DMS53 treated with DMSO at 0.1 percent for 48 hours (cell line): ENCODE measurements at regions not wholly inside any gene's neighbourhood (a gene's known extent, or its start where the extent isn't known, plus 50 kb on each side); places are given as distances from the start of the nearest gene placed in this dataset.

Experiments
- DNase-seq: peaks from one replicate; lab custom pipeline; 2025; ENCODE audit not compliant: unreplicated experiment; lab: John Stamatoyannopoulos, UW

DNA sequence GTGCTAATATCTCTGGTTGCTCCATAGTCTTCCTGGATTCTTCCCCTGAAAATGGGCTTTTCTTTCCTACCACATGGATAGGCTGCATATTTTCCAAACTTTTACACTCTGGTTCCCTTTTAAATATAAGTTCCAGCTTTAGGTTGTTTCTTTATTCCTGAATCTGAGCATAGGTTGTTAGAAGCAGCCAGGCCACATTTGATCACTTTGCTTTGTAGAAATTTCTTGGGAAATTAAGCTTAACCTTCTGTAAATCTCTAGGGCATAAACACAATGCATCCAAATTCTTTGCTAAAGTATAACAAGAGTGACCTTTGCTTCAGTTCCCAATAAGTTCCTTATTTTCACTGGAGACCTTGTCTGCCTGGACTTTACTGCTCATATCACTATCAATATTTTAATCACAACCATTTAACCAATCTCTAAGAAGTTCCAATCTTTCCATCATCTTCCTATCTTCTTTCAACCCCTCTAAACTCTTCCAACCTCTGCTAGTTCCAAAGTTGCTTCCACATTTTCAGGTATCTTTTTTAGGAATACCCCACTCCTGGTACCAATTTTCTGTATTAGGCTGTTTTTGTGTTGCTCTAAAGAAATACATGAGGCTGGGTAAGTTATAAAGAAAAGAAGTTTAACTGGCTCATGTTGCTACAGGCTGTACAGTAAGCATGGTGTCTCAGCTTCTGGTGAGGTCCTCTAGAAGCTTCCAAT, 389.6 kb upstream of the HS6ST1 start:
- DNase-seq: no peak

DNA sequence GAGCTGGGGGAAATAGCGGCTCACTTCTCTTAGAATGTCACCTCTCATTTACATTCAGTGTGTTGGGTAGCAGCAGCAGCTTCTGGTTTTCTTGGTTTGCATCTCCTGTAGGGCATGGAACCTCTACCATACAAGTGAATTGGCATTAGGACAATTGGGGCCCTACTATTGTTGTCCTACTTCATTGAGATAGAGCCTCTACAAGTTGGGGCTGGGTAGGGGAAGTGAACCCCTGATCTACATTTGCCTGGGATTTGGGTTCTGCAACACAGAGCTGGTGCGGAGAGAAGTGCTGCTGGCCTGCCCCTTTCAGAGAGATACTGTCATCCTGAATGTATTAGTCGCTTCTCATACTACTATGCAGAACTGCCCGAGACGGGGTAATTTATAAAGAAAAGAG, 391.6 kb upstream of the HS6ST1 start:
- DNase-seq: no peak

DNA sequence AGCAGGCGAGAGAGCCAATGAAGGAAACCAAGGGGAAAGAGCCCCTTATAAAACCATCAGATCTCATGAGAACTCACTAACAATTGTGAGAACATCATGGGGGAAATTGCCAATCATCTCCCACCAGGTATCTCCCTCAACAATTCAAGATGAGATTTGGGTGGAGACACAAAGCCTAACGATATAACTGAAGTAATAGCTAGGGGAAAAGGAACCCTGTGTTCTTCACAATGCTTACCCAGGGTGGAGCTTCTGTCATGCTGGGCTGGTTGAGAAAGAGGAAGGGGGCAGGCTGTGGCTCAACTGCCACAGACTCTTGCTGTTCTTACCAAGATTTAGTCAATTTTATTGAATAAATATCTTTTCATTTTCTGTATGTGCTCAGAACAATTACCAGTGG, 392.1 kb upstream of the HS6ST1 start:
- DNase-seq: no peak

DNA sequence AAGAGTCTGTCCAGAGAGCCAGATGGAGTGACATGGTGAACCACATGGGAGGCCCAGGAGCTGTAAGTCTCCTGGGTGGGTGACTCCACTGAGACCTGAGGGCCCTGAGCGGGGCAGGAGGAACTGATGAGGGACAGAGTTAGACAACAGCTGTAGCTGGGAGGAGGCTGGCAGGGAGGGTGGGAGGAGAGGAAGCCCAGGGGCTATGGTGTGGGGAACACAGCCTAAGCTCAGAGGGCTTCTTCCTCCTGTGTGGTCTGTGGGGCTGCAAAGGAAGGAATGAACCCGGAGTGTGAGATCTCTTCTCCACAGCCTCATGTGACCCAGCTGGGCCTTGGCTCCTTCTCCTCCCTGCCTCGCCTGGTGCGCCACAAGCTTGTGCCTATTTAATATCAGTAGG, 395.6 kb upstream of the HS6ST1 start:
- no peak for DNase-seq

DNA sequence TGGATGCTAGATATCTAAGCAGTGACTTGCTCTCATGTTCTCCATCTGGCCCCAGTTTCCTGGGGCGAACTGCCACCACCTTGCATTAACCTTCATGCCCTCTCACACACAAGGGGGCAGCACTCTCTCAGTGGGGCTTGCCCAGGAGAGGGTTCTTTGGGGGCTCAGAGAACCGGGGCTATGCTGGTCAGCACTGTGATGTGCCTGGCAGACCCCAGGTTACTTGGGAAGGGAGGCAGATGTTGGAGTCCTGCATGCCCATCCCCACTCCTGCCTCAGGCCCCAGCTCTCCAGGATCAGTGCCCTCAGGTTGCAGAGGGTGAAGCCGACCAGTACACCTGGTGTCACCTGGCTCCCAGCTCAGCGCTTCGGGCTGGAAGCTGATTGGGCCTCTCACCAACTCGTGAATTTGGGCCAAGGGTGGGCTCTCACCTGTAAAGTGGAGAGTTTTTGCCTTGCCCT, 396.2 kb upstream of the HS6ST1 start:
- DNase-seq: no peak

DNA sequence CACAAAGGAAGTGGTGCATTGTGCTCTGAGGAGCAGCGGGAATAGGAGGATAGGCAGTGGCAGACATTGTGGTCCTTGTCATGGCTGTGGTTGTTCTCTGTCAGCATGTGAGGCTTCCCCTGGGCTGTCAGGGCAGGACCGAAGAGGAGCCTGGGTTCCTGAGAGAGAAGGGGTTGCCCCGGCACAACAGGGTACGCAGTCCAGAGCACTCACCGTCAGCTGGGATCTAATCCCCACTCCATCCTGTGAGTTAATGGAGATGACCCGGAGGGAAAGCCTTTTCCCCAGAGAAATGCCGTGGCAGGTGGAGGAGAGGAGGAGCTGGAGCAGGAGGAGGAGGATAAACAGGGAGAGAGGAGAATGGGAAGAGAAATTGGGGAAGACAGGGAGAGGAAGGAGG, 396.7 kb upstream of the HS6ST1 start:
- DNase-seq: no peak

DNA sequence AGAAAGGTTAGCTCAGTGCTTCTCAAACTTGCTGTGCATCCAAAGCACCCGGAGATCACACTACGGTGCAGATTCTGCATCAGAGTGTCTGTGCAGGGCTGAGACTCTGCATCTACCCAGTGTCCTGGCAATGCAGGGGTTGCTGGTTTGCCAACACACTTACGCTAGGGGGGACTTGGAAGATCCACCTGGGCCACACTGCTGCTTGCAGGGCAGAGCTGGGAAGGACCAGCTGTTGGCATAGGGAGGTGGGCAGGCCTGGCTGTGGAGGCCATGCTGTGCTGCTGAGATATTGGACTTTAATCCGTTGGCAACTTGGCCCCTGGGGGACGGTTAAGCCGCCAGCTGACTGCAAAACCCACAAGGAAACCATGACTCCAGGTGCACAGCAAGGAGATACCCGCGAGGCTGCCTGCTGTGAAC, 397.6 kb upstream of the HS6ST1 start:
- no peak for DNase-seq

DNA sequence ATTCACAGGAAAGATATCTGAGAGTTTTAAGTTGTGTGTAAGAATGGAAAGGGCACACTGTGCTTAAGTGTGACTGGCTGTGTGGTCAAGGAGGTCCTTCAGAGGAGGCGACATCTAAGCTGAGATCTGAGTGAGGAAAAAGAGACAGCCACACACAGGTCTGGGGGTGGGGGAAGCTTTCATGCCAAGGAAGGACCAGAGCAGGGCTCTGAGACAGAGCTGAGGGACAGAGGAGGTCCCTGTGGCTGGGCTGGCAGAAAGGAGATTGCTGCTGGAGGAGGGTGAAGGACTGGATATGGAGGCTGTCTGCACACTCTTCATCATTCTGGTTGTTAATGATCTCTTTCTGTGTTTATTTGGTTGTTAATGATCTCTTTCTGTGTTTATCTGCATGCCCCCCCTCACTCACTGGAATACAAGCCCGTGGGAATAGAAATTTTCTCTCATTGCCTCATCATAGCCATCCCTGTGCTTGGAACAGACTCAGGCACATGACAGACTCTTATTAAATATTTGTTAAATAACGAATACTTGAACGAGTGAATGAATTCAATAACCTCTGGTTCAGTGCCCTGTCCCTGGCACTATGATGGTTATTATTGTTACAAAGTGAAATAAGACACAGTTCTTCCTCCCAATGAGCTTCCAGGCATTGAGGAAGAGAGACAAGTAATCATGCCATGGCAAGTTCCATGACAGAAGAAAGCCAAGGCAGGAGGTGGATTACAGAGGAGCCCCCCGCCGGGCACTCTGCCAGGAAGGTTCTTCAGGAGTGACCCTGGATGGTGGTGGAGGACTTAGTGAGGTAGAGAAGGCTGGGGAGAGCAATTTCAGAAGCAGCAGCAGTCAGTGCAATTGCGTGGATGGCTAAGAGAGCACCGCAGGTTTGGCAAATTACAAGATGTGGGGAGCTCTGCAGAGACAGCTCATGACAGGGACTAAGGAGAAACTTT, 399.4 kb upstream of the HS6ST1 start:
- no peak for DNase-seq

DNA sequence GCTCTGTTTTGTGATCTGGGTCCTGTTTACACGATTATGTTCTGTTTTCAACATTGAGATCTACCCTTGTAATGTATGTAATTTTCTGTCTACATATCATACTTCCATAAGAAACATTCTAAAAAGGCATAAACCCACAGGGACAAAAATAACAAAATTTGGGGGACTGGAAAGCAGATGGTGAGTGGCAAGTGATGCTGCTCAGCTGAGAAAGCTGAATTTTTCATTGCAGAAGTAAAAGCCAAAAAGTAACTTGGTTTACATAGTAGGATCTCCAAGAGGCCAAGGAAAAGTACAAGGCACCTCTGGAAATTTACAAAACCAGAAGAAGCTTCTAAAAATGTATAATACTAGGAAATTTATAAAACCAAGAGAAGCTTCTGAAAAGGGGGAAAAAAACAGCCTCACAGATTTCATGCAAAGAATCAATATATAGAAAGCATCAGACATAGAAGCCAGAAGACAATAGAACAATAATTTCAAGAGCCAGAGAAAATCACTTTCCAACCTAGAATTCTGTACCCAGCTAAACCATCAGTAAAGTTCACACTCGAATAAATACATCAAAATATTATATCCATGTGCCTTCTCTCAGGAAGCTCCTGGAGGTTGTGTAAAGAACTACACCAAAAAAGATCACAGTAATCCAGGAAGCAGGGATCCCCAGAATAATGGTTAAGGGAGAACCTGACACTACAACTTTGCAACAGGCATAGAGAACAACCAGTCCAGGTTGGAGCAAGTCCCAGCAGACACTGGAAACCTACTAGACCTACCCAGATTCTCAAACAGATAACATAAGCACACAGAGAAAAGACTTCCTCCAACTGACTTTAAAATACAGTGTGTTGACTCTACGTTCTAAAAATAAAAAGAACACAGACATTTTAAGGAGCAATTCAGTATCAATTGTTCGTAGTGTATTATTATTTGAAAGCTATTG, 401.7 kb upstream of the HS6ST1 start:
- DNase-seq: no peak

DNA sequence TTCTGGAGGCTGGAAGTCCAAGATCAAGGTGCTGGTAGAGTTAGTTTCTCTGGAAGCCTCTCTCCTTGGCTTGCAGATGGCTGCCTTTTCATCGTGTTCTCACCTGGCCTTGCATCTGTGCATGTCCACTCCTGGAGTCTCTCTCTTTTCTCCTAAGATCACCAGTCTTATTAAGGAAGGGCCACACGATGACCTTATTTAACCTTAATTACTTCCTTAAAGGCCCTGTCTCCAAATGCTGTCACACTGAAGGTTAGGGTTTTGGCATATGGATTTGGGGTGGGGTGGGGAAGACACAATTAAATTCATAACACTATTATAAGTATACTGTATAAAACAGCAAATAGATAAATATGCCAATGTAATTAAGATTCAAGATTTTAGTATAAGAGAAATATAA, 402.4 kb upstream of the HS6ST1 start:
- no peak for DNase-seq

DNA sequence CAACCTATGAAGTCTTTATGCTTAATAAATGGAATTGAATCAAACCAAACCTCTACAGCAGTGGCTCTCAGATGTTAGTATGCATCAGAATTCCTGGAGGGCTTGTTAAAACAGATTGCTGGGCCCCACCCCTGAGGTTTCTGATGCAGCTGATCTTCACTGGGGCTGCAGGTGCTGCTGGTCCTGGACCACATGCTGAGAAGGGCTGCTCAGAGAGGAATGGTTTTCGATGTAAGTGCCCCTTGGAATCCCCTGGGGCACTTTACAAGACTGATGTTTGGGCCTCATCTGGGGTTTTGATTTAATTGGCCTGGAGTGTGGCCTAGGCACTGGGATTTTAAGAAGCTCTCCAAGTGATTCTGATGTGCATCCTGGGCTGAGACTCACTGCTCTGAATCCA, 403.8 kb upstream of the HS6ST1 start:
- DNase-seq: no peak

DNA sequence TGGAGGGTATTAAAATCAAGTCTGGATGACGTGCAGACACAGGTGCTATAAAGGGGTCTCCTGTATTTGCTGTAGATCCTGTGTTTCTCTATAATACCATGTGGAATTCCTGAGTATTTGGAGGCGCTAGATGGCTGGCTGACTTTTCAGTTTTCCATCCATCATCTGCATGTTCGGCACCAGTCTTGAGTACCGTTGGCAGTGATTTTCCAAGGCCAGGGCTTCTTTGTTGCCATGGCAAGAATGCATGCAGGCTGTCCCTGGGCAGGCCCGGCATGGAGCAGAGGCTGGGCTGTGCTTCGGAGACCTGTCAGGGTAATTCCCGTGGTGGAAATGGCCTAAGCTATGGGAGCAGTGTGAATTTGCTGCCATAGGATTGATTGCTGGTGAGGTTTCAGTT, 405.9 kb upstream of the HS6ST1 start:
- no peak for DNase-seq

DNA sequence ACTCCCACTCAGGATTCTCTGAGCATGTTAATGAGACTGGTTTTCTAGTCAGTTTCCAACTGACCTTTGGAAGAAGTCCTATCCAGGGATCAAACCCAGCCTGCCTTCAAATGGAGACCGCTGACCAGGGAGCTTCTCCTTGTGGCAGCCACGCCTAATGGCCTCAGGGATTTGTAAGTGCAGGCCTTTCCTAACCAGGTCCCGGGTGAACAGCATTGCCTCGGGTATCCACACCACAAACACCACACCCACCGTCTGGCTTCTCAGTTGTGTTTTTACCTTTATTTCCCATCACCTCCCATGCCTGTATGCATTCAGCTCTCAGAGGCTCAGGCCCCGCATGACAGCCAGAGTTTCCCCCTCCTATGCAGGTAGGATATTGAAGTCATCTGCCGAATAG, 406.3 kb upstream of the HS6ST1 start:
- no peak for DNase-seq

DNA sequence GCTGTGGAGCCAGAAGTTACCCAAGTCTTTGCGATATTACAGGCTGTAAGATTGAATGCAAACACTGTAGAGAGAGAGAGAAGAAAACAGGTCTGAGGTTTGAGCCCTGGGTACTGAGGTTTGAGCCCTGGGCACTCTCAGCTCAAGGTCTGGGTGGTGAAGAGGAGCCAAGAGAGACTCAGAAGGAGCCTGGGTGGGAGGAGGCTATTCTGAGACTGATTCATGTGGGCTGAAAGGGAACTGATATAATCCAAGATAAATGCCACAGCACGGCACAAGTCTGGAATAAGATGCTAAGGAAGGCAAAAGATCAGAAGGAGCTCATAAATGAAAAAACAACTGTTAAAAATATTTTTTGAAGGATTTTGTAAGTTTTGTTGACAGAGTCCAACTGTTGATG, 407.6 kb upstream of the HS6ST1 start:
- DNase-seq: no peak

DNA sequence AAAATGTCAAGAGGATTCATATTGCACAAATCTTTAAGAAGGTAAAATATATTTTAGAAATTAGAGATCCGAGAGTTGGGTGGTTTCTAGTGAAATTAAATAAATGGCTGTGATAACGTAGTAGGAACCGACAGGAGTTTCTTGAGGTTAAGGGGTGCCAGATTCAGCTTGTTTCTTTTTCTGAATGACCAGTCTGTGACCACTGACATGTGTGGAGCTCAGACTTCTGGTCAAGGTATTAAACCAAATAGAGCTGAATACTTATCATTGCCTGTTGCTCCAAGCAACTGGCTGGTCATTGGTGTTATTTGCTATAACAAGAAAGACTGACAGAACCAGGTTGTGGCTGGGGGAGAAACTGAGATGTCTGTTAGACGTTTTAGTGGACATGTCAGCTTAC, 408.2 kb upstream of the HS6ST1 start:
- no peak for DNase-seq

DNA sequence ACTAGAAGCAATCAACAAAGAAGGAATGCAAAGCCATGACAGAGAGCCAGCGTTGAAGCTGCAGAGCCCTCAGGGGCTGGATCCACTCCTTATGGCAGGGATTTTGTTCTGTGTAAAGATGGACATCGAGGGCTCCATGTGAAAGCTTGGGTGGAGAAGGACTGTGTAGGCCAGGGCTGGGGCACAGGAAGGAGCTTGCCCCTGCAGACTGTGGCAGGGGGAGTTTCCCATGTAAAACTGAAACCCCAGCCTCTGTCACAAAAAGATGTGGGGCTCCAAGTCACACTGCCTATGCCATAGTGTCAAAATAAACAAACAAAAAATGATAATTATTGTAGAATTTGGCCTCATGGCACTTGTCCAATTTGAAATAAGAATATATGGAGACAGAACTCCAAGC, 408.7 kb upstream of the HS6ST1 start:
- no peak for DNase-seq

DNA sequence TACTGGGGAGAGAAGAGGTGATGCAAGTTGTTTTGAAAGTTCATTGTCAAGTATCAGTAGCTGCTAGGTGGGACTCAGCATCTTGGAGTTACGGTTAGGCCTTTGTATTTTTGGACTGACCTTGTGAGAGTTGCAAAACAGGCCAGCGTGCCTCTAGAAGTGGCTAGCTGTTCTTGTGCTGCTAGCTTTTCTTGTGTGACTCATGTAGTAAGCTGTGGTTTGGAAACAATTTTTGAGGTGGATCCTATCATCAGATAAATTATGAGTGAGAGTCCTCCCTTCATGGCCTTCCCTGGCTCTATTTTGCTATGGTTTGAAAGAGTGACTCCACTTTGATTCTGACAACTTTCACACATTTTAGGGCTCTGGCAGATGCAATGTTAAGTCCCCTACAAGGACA, 409.2 kb upstream of the HS6ST1 start:
- DNase-seq: no peak

DNA sequence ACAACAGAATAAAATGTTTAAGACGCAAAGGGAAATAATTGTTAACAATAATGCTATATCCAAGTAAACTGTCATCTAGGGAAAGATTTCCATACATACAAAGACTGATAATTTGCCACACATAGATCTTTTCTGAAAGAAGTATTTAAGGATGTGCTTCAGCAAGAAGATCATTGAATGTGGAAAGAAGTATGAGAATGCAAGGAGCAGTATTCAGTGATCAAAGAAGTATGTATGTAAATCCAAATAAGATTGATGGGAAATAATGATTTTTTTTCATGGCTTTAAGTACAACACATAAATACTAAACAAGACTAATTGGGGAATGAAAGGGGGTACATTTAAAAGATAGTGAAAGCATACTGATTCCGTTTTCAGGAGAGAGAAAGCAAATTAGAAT, 410.4 kb upstream of the HS6ST1 start:
- DNase-seq: no peak

DNA sequence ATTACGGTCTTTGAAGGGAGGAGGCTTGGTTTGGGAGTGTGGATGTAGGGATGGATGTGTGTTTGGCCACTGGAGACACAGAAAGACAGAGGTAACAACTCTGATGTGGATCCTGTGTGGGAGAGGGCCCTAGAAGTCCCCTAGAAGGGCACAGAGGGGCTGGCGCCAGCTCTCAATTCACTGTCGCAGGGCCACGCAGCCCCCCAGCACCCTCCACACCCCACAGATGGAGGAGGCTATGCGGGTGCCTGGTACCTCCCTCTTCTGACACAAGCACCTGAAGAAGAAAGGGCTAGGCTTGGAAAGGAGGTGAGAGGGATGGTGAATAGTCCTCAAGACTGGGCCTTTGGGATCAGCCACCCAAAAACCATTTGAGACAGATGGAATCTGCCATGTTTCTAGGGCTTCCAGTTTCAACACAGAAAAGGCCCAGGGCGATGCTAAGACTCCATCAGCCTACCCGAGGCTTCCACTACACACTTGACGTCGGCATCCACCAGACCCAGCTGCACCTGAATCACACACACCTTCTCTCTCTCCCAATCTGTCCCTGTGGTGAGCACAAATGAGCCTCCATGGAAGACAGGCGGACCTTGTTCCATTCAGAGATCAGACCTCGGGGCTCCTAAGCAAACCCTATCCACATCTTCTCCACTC, 413.5 kb upstream of the HS6ST1 start:
- no peak for DNase-seq

DNA sequence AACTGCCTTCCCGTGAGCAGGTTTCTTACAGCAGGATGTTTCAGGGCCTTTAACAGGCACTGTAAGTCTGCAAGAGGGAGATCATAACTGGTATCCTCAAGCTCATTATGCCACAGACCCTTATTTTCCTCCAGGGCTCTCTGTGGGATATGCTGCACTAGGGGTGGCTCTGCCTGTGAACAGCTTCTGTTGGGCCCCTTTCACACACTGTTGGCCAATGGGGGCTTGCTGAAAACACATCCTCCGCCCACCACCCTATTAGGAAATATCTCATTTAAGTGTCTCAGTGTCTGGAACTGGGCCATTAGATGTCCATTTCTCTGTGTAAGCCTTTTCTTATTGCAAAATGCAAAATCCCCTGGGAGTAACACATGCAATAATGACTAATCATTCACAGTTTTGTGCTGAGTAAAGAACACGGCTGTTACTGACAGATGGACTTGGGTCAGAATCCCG, 414.3 kb upstream of the HS6ST1 start:
- DNase-seq: no peak

DNA sequence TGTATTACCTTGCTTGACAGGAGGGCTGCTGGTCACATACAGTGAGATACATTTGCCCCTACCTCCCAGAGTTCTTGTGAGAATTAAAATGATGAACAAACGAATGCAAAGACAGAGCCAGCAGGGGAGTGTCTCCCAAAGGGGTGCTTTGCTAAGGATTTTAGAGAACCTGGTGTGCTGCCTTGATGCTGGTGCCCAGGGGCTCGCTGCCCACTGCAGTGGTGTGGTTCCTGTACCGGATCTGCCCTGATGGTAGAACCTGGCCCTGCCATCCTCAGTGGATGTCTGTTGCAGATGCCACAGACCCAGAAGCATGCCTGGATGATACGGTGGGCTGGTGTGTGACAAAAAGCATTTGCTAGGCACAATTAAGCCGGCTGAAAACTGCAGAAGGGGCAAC, 414.8 kb upstream of the HS6ST1 start:
- DNase-seq: no peak
